ENCODE measurements at regions not wholly inside any gene's neighbourhood (a gene's known extent, or its start where the extent isn't known, plus 50 kb on each side); places are given as distances from the start of the nearest gene placed in this dataset.

DNA sequence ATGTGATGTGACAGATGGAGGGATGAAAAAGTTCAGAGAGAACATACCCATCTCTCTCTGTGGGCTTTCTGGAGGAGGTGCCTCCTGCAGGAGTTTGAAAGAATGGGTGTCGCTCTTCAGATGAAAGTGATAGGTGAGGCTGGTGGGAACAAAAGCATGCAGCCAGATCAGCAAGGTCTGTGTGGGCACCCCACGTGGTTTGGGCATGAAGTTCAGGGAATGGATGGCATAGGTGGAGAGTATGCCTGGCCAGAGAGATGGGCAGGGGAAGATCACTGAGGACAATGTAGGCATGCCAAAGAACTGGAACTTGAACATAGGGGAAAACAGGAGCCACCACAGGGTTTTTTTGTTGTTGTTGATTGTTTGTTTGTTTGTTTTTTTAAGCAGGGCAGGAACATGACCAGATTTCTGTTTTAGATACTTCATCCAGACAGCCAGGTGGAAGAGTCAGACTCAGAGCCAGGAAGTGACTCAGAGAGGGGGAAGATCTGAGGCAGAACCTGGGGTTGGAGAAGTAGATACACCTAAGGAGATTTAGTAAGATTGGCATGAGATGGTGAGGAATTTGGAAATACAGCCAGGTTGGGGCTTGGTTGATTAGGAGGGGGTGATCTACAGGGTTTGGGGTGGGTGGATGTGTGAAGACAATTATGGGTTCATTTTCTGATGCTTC, 64.8 kb upstream of the CLSTN2 start:
- DNase-seq (no peak), ATAC-seq (ENCODE audit: insufficient read depth, low read depth) (no peak)
- Histone ChIP-seq H3K4me1 (ENCODE audit: insufficient read depth, low read length) (no peaks in the 10 kb centered on the region), H2AFZ (ENCODE audit: low read depth, low read length) (no peak overlapping the region), H3K9ac (ENCODE audit: low read depth, low read length) (no peak overlapping the region), H3K4me2 (ENCODE audit: insufficient read depth, low read length) (no peak overlapping the region), H3K79me2 (ENCODE audit: insufficient read depth, low read length) (no peaks in the 10 kb centered on the region), H3K36me3 (ENCODE audit: insufficient read depth, low read length) (no peaks in the 10 kb centered on the region), H3K4me3 (ENCODE audit: low read depth in 1 of 2, low read length in 2 of 2) (no peak overlapping the region), H3K27me3 (ENCODE audit: insufficient read depth, low read length, poor library complexity) (no peaks in the 10 kb centered on the region), H3K27ac (ENCODE audit: low read length) (no peak overlapping the region), H4K20me1 (ENCODE audit: insufficient read depth, low read length) (no peaks in the 10 kb centered on the region), H3K9me3 (ENCODE audit: insufficient read depth, low read length, severe bottlenecking) (no peaks in the 10 kb centered on the region)
- TF ChIP-seq EZH2 (IDR thresholded peaks at IDR 0.05; ENCODE audit: borderline replicate concordance, low read depth, low read length, severe bottlenecking): no peak

DNA sequence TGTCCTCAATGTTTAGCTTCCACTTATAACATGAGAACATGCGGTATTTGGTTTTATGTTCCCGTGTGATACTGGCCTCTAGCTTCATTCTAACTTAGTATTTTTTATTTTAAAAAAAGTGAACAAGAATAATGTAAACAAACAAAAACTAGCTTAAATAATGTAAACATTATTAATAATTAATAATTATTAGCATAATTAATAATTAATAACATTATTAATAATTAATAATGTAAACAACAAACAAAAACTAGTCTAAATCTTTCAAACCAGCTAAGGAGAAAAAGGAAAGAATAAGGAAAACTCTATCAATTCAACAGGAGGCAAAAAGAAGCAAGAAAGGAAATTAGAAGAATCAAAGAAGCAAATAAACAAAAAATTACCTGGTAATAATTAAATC, 66.2 kb upstream of the CLSTN2 start:
- no peak for DNase-seq
- H3K27me3 ChIP-seq (ENCODE audit: insufficient read depth, low read length, poor library complexity): no peaks in the 10 kb centered on the region
- H2AFZ ChIP-seq (ENCODE audit: low read depth, low read length): no peak overlapping the region
- TF ChIP-seq, protein P1, sequence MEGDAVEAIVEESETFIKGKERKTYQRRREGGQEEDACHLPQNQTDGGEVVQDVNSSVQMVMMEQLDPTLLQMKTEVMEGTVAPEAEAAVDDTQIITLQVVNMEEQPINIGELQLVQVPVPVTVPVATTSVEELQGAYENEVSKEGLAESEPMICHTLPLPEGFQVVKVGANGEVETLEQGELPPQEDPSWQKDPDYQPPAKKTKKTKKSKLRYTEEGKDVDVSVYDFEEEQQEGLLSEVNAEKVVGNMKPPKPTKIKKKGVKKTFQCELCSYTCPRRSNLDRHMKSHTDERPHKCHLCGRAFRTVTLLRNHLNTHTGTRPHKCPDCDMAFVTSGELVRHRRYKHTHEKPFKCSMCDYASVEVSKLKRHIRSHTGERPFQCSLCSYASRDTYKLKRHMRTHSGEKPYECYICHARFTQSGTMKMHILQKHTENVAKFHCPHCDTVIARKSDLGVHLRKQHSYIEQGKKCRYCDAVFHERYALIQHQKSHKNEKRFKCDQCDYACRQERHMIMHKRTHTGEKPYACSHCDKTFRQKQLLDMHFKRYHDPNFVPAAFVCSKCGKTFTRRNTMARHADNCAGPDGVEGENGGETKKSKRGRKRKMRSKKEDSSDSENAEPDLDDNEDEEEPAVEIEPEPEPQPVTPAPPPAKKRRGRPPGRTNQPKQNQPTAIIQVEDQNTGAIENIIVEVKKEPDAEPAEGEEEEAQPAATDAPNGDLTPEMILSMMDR (IDR thresholded peaks at IDR 0.05; ENCODE audit: borderline replicate concordance, extremely low read depth, low read length, poor library complexity, severe bottlenecking): no peak
- TF ChIP-seq EZH2 (IDR thresholded peaks at IDR 0.05; ENCODE audit: borderline replicate concordance, low read depth, low read length, severe bottlenecking): no peak
- H3K79me2 ChIP-seq (ENCODE audit: insufficient read depth, low read length): no peaks in the 10 kb centered on the region
- no peak overlapping the region for H3K4me2 ChIP-seq (ENCODE audit: insufficient read depth, low read length)
- H3K9me3 ChIP-seq (ENCODE audit: insufficient read depth, low read length, severe bottlenecking): no peaks in the 10 kb centered on the region
- no peak overlapping the region for H3K9ac ChIP-seq (ENCODE audit: low read depth, low read length)
- H3K4me3 ChIP-seq (ENCODE audit: low read depth in 1 of 2, low read length in 2 of 2): no peak overlapping the region
- H4K20me1 ChIP-seq (ENCODE audit: insufficient read depth, low read length): no peaks in the 10 kb centered on the region
- H3K4me1 ChIP-seq (ENCODE audit: insufficient read depth, low read length): no peaks in the 10 kb centered on the region
- ATAC-seq (ENCODE audit: insufficient read depth, low read depth): no peak
- no peaks in the 10 kb centered on the region for H3K36me3 ChIP-seq (ENCODE audit: insufficient read depth, low read length)
- no peak overlapping the region for H3K27ac ChIP-seq (ENCODE audit: low read length)

DNA sequence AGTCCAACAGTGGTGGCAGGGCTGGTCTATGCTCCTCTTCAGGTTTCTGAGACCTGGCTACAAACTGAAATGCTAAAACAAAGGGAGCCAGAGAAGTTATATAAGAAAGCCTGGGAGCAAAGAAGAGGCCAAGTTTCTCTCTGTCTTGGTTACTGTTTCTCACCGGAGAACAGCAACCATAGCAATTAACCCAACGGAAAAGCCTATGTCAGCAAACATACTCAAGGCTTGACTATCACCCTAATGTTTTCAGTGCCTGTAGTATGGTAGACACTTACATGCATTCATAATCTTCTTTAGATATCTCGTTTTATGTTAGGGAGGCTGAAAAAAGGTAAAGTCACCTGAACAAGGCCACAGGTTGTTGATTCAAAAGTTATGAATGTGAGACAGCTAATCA, 86.3 kb upstream of the CLSTN2 start:
- DNase-seq: no peak
- no peaks in the 10 kb centered on the region for H3K4me1 ChIP-seq (ENCODE audit: insufficient read depth, low read length)
- H3K36me3 ChIP-seq (ENCODE audit: insufficient read depth, low read length): no peaks in the 10 kb centered on the region
- no peak overlapping the region for H3K27ac ChIP-seq (ENCODE audit: low read length)
- no peaks in the 10 kb centered on the region for H3K27me3 ChIP-seq (ENCODE audit: insufficient read depth, low read length, poor library complexity)
- TF ChIP-seq, protein P1 (IDR thresholded peaks at IDR 0.05; ENCODE audit: borderline replicate concordance, extremely low read depth, low read length, poor library complexity, severe bottlenecking): no peak
- no peak for TF ChIP-seq EZH2 (IDR thresholded peaks at IDR 0.05; ENCODE audit: borderline replicate concordance, low read depth, low read length, severe bottlenecking)
- ATAC-seq (ENCODE audit: insufficient read depth, low read depth): no peak
- H3K4me3 ChIP-seq (ENCODE audit: low read depth in 1 of 2, low read length in 2 of 2): no peak overlapping the region
- H3K79me2 ChIP-seq (ENCODE audit: insufficient read depth, low read length): no peaks in the 10 kb centered on the region
- H2AFZ ChIP-seq (ENCODE audit: low read depth, low read length): no peak overlapping the region
- H3K9ac ChIP-seq (ENCODE audit: low read depth, low read length): no peak overlapping the region
- H3K9me3 ChIP-seq (ENCODE audit: insufficient read depth, low read length, severe bottlenecking): no peaks in the 10 kb centered on the region
- no peaks in the 10 kb centered on the region for H4K20me1 ChIP-seq (ENCODE audit: insufficient read depth, low read length)
- H3K4me2 ChIP-seq (ENCODE audit: insufficient read depth, low read length): no peak overlapping the region

DNA sequence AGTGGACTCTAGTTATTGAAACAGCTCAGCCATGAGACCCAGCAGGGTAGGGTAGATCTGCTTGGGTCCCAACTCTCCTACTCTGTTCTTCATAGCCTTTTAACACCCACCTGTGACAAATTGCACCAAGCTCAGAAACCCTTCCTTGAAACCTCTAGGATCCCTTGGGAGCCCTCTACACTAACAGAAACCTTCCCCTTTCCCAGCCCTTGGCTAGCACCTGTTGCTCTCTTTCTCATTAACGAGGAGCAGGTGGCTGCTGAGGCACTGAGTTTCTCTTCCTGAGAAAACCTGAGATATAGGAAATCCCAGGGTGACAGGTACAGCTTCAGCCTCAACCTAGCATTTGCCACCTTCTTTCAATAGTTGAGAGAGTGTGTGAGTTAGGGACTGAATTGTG, 88.3 kb upstream of the CLSTN2 start:
- no peak for DNase-seq

More for the DNA sequence above, 88.3 kb upstream of the CLSTN2 start:
- TF ChIP-seq EZH2 (IDR thresholded peaks at IDR 0.05; ENCODE audit: borderline replicate concordance, low read depth, low read length, severe bottlenecking): no peak
- TF ChIP-seq, protein P1 (IDR thresholded peaks at IDR 0.05; ENCODE audit: borderline replicate concordance, extremely low read depth, low read length, poor library complexity, severe bottlenecking): no peak
- Histone ChIP-seq H3K4me2 (ENCODE audit: insufficient read depth, low read length) (no peak overlapping the region), H3K27ac (ENCODE audit: low read length) (no peak overlapping the region), H3K9me3 (ENCODE audit: insufficient read depth, low read length, severe bottlenecking) (no peaks in the 10 kb centered on the region), H3K9ac (ENCODE audit: low read depth, low read length) (no peak overlapping the region), H3K27me3 (ENCODE audit: insufficient read depth, low read length, poor library complexity) (no peaks in the 10 kb centered on the region), H4K20me1 (ENCODE audit: insufficient read depth, low read length) (no peaks in the 10 kb centered on the region), H3K4me1 (ENCODE audit: insufficient read depth, low read length) (no peaks in the 10 kb centered on the region), H2AFZ (ENCODE audit: low read depth, low read length) (no peak overlapping the region), H3K36me3 (ENCODE audit: insufficient read depth, low read length) (no peaks in the 10 kb centered on the region), H3K79me2 (ENCODE audit: insufficient read depth, low read length) (no peaks in the 10 kb centered on the region), H3K4me3 (ENCODE audit: low read depth in 1 of 2, low read length in 2 of 2) (no peak overlapping the region)
- ATAC-seq (ENCODE audit: insufficient read depth, low read depth): no peak

Data from DND-41 (cell line).